ENCODE measurements at regions not wholly inside any gene's neighbourhood (a gene's known extent, or its start where the extent isn't known, plus 50 kb on each side); places are given as distances from the start of the nearest gene placed in this dataset.

- DNase-seq: no peak
Observed at GRCh38 chr10:71127773-71128172, 84.6 kb upstream of the UNC5B start.

- no peak for DNase-seq
Observed at GRCh38 chr10:71128311-71128980, 83.9 kb upstream of the UNC5B start.

- DNase-seq: no peak
Observed at GRCh38 chr10:71131096-71131495, 81.3 kb upstream of the UNC5B start.

- no peak for DNase-seq
Observed at GRCh38 chr10:71131508-71132088, 80.8 kb upstream of the UNC5B start.

- DNase-seq: no peak
Observed at GRCh38 chr10:71132321-71132810, 80.0 kb upstream of the UNC5B start.

- DNase-seq: no peak
Observed at GRCh38 chr10:71133710-71134686, 78.4 kb upstream of the UNC5B start.

- no peak for DNase-seq
Observed at GRCh38 chr10:71134732-71135211, 77.6 kb upstream of the UNC5B start.

- DNase-seq: no peak
Observed at GRCh38 chr10:71135236-71135635, 77.1 kb upstream of the UNC5B start.

GRCh38 chr10:71136036-71136721 lies 76.2 kb upstream of the UNC5B start:
- DNase-seq: no peak

- DNase-seq: no peak
Observed at GRCh38 chr10:71137701-71138100, 74.7 kb upstream of the UNC5B start.

- peak; percentile 5 to 30 for DNase-seq
Observed at GRCh38 chr10:71138166-71138830, 74.1 kb upstream of the UNC5B start.

GRCh38 chr10:71141528-71141927 lies 70.8 kb upstream of the UNC5B start:
- no peak for DNase-seq

- DNase-seq: no peak
Observed at GRCh38 chr10:71143170-71143569, 69.2 kb upstream of the UNC5B start.

- DNase-seq: no peak
Observed at GRCh38 chr10:71143610-71144009, 68.8 kb upstream of the UNC5B start.

- no peak for DNase-seq
Observed at GRCh38 chr10:71144824-71145223, 67.5 kb upstream of the UNC5B start.

- DNase-seq: no peak
Observed at GRCh38 chr10:71145352-71145945, 66.9 kb upstream of the UNC5B start.

GRCh38 chr10:71150796-71151195 lies 61.6 kb upstream of the UNC5B start:
- no peak for DNase-seq

GRCh38 chr10:71152043-71152442 lies 60.3 kb upstream of the UNC5B start:
- DNase-seq: no peak

GRCh38 chr10:71156436-71156835 lies 55.9 kb upstream of the UNC5B start:
- DNase-seq: no peak

GRCh38 chr10:71157435-71157834 lies 54.9 kb upstream of the UNC5B start:
- DNase-seq: no peak

- DNase-seq: no peak
Observed at GRCh38 chr10:71158251-71158650, 54.1 kb upstream of the UNC5B start.

- no peak for DNase-seq
Observed at GRCh38 chr10:71158902-71159301, 53.5 kb upstream of the UNC5B start.

Measured in NCI-H2081 (cell line).